OCI-LY1 (cell line): ENCODE measurements at regions not wholly inside any gene's neighbourhood (a gene's known extent, or its start where the extent isn't known, plus 50 kb on each side); places are given as distances from the start of the nearest gene placed in this dataset.

Experiments
- EZH2 ChIP-seq: fragments of 200-600 bp; sonication (generic), shearing (Covaris generic); IDR thresholded peaks from 2 replicates; pipeline ENCODE4 v1.8.0; 2017; ENCODE audit warnings: borderline replicate concordance, mixed run types, mild to moderate bottlenecking, antibody characterized with exemption, low read length, moderate library complexity, mixed read lengths
- TF ChIP-seq, protein P1 (sequence below): fragments of 200-600 bp; sonication (generic), shearing (Covaris generic); IDR thresholded peaks from 2 replicates; pipeline ENCODE4 v1.5.1; 2017; ENCODE audit warnings: mild to moderate bottlenecking, antibody characterized with exemption, low read length, moderate library complexity, mixed read lengths

DNA sequence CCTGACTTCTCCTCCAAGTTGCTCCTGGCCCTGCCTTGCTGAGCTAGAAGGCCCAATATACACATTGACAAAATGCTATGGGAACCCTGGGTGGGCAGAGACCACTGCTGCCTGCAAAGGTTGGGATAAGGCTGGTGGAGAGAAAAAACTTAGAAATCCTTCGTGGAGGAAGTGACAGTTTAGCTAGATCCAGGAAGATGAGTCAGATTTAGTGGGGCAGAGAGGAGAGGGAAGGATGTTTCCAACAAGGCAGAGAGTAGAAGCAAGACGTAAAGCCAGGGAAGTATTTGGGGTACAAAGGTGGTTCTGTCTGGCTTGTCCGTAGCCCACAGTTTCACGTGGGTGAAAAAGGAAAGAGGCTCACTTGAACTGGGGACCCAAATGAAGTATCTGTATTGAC, 69.0 kb upstream of the CLMN start:
- TF ChIP-seq, protein P1, sequence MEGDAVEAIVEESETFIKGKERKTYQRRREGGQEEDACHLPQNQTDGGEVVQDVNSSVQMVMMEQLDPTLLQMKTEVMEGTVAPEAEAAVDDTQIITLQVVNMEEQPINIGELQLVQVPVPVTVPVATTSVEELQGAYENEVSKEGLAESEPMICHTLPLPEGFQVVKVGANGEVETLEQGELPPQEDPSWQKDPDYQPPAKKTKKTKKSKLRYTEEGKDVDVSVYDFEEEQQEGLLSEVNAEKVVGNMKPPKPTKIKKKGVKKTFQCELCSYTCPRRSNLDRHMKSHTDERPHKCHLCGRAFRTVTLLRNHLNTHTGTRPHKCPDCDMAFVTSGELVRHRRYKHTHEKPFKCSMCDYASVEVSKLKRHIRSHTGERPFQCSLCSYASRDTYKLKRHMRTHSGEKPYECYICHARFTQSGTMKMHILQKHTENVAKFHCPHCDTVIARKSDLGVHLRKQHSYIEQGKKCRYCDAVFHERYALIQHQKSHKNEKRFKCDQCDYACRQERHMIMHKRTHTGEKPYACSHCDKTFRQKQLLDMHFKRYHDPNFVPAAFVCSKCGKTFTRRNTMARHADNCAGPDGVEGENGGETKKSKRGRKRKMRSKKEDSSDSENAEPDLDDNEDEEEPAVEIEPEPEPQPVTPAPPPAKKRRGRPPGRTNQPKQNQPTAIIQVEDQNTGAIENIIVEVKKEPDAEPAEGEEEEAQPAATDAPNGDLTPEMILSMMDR: no peak
- TF ChIP-seq EZH2: no peak
